Esophagus squamous epithelium (tissue), 4 donors: ENCODE measurements at regions not wholly inside any gene's neighbourhood (a gene's known extent, or its start where the extent isn't known, plus 50 kb on each side); places are given as distances from the start of the nearest gene placed in this dataset.

ENCODE experiments used
- POLR2A ChIP-seq, 4 donors: fragments of 450-650 bp; IDR thresholded peaks; one replicate each; pipeline ENCODE4 v1.6.1; 2017; ENCODE audit warnings: antibody characterized with exemption in 4 of 4, mild to moderate bottlenecking in 4 of 4, moderate library complexity in 3 of 4
- TF ChIP-seq, protein P1 (sequence below), 6 experiments: fragments of 450-650 bp in 4 of 6; fragments of 200-600 bp in 2 of 6; sonication (generic) in 2 of 6; IDR thresholded peaks; one replicate each; pipeline ENCODE4 v1.5.1; 2016 to 2019; ENCODE audit warnings: antibody characterized with exemption in 6 of 6, mild to moderate bottlenecking in 4 of 6, moderate library complexity in 4 of 6

DNA sequence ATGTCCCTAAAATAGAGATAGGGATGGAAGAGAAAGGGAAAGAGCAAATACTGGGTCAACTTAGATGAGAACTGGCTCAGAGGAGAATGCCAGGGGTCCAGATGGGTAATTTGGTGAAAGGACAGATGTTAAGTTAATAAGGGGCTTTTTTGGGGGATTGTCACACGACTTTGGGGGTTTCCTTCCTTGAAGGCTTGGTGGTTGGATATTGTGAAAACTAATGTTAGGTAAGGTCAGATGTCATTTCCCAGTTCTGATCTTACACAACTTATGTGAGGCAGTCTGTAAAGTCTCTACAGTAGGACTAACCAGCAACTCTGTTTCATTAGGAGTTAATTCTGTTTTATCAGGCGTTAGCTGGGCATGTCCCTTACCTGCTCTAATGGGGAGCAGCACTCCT lies 231.1 kb downstream of the NR2F2 start:
- TF ChIP-seq, protein P1, sequence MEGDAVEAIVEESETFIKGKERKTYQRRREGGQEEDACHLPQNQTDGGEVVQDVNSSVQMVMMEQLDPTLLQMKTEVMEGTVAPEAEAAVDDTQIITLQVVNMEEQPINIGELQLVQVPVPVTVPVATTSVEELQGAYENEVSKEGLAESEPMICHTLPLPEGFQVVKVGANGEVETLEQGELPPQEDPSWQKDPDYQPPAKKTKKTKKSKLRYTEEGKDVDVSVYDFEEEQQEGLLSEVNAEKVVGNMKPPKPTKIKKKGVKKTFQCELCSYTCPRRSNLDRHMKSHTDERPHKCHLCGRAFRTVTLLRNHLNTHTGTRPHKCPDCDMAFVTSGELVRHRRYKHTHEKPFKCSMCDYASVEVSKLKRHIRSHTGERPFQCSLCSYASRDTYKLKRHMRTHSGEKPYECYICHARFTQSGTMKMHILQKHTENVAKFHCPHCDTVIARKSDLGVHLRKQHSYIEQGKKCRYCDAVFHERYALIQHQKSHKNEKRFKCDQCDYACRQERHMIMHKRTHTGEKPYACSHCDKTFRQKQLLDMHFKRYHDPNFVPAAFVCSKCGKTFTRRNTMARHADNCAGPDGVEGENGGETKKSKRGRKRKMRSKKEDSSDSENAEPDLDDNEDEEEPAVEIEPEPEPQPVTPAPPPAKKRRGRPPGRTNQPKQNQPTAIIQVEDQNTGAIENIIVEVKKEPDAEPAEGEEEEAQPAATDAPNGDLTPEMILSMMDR (IDR thresholded peaks at IDR 0.05), result no peak
- TF ChIP-seq POLR2A (IDR thresholded peaks at IDR 0.05), result no peak
